Nephron progenitor cell (in vitro differentiated cells): ENCODE measurements at regions not wholly inside any gene's neighbourhood (a gene's known extent, or its start where the extent isn't known, plus 50 kb on each side); places are given as distances from the start of the nearest gene placed in this dataset.

Source experiments
- DNase-seq: peaks from one replicate; pipeline ENCODE4 v3.0.0; 2021
- H3K27ac Mint-ChIP-seq: 2 replicates; pipeline ENCODE4 v1.8.0; 2021; ENCODE audit warnings: mild to moderate bottlenecking, moderate library complexity, mixed read lengths
- H3K27me3 Mint-ChIP-seq: 2 replicates; pipeline ENCODE4 v1.8.0; 2021; ENCODE audit warnings: mild to moderate bottlenecking, low read depth, mixed read lengths; ENCODE audit not compliant: poor library complexity
- H3K36me3 Mint-ChIP-seq: 2 replicates; pipeline ENCODE4 v1.8.0; 2021; ENCODE audit warnings: low read depth, mixed read lengths
- H3K4me1 Mint-ChIP-seq: 2 replicates; pipeline ENCODE4 v1.8.0; 2021; ENCODE audit warnings: mixed read lengths
- H3K4me3 Mint-ChIP-seq: 2 replicates; pipeline ENCODE4 v1.8.0; 2021; ENCODE audit warnings: mild to moderate bottlenecking, moderate library complexity, mixed read lengths
- H3K9me3 Mint-ChIP-seq: 2 replicates; pipeline ENCODE4 v1.8.0; 2021; ENCODE audit warnings: mild to moderate bottlenecking, moderate library complexity, mixed read lengths
- CTCF ChIP-seq: fragments of 200-600 bp; sonication (generic); IDR thresholded peaks from 2 replicates; pipeline ENCODE4 v1.5.0; 2021; ENCODE audit warnings: antibody characterized with exemption

GRCh38 chr5:155229135-155229534 lies 215.6 kb downstream of the KIF4B start:
- Mint-ChIP-seq H3K27me3 (peaks cover 7% of the 10 kb centered on the region), H3K36me3 (no peaks in the 10 kb centered on the region), H3K9me3 (peaks cover 14% of the 10 kb centered on the region), H3K27ac (no peak overlapping the region), H3K4me3 (no peak overlapping the region), H3K4me1 (no peaks in the 10 kb centered on the region)
- TF ChIP-seq CTCF, result no peak
- no peak for DNase-seq

GRCh38 chr5:155239803-155240202 lies 226.2 kb downstream of the KIF4B start:
- Mint-ChIP-seq H3K27ac (no peak overlapping the region), H3K27me3 (peaks cover 3% of the 10 kb centered on the region), H3K4me1 (no peaks in the 10 kb centered on the region), H3K36me3 (no peaks in the 10 kb centered on the region), H3K9me3 (peaks cover 26% of the 10 kb centered on the region), H3K4me3 (no peak overlapping the region)
- TF ChIP-seq CTCF, result no peak
- DNase-seq, result no peak

GRCh38 chr5:155250596-155250995 lies 237.0 kb downstream of the KIF4B start:
- no peaks in the 10 kb centered on the region for H3K9me3 Mint-ChIP-seq
- no peak overlapping the region for H3K4me3 Mint-ChIP-seq
- TF ChIP-seq CTCF, result no peak
- peaks cover 3% of the 10 kb centered on the region for H3K27me3 Mint-ChIP-seq
- peaks cover 57% of the 10 kb centered on the region for H3K4me1 Mint-ChIP-seq
- no peaks in the 10 kb centered on the region for H3K36me3 Mint-ChIP-seq
- DNase-seq, result no peak
- H3K27ac Mint-ChIP-seq, result peak overlapping the region; percentile 93

GRCh38 chr5:155252025-155252424 lies 238.5 kb downstream of the KIF4B start:
- Mint-ChIP-seq H3K4me3 (no peak overlapping the region), H3K9me3 (no peaks in the 10 kb centered on the region), H3K36me3 (no peaks in the 10 kb centered on the region), H3K4me1 (peaks cover 57% of the 10 kb centered on the region), H3K27me3 (peaks cover 3% of the 10 kb centered on the region), H3K27ac (no peak overlapping the region)
- DNase-seq, result no peak
- TF ChIP-seq CTCF, result no peak

- no peaks in the 10 kb centered on the region for H3K9me3 Mint-ChIP-seq
- H3K4me3 Mint-ChIP-seq, result no peak overlapping the region
- H3K27ac Mint-ChIP-seq, result no peak overlapping the region
- H3K36me3 Mint-ChIP-seq, result no peaks in the 10 kb centered on the region
- H3K4me1 Mint-ChIP-seq, result peaks cover 57% of the 10 kb centered on the region
- no peak for DNase-seq
- no peak for TF ChIP-seq CTCF
- peaks cover 3% of the 10 kb centered on the region for H3K27me3 Mint-ChIP-seq
Measured at GRCh38 chr5:155252717-155253116, 239.2 kb downstream of the KIF4B start.

GRCh38 chr5:155254399-155254798 lies 240.8 kb downstream of the KIF4B start:
- H3K36me3 Mint-ChIP-seq, result no peaks in the 10 kb centered on the region

More at GRCh38 chr5:155254399-155254798, 240.8 kb downstream of the KIF4B start:
- DNase-seq, result no peak
- H3K4me3 Mint-ChIP-seq, result no peak overlapping the region
- no peaks in the 10 kb centered on the region for H3K9me3 Mint-ChIP-seq
- H3K27ac Mint-ChIP-seq, result no peak overlapping the region
- no peaks in the 10 kb centered on the region for H3K27me3 Mint-ChIP-seq
- H3K4me1 Mint-ChIP-seq, result peaks cover 50% of the 10 kb centered on the region
- TF ChIP-seq CTCF, result no peak
